ENCODE measurements at regions not wholly inside any gene's neighbourhood (a gene's known extent, or its start where the extent isn't known, plus 50 kb on each side); places are given as distances from the start of the nearest gene placed in this dataset.

DNA sequence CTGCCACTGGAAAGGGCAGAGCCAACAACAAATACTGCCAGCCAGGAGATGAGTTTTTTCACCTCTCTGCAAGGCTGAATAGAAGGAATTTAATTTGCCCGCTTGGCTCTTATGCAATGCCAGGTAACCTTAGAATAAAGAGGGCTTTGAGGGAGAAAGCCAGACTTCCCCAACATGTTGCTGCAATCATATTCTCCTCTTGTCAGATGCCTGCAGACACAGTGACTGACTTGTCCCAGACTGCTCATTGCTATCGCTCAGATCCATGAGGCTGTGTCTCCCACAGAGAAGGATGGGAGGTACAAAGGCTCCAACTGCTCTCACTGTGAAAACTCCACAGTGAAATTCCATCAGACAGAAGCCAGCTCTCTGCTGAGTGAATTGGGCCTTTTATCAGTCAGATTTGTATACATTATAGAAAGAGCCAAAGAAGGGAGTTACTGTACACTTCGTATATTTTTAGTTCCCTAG lies 517.0 kb upstream of the ID4 start:
- DNase-seq, result no peak
- H3K27ac Mint-ChIP-seq, result peak overlapping the region; percentile 76
- no peaks in the 10 kb centered on the region for H3K27me3 Mint-ChIP-seq (ENCODE audit: low read depth, poor library complexity)
- H3K4me3 Mint-ChIP-seq, result no peak overlapping the region
- no peaks in the 10 kb centered on the region for H3K9me3 Mint-ChIP-seq
- H3K4me1 Mint-ChIP-seq, result no peaks in the 10 kb centered on the region
- no peaks in the 10 kb centered on the region for H3K36me3 Mint-ChIP-seq (ENCODE audit: low read depth)
- TF ChIP-seq, protein P1, sequence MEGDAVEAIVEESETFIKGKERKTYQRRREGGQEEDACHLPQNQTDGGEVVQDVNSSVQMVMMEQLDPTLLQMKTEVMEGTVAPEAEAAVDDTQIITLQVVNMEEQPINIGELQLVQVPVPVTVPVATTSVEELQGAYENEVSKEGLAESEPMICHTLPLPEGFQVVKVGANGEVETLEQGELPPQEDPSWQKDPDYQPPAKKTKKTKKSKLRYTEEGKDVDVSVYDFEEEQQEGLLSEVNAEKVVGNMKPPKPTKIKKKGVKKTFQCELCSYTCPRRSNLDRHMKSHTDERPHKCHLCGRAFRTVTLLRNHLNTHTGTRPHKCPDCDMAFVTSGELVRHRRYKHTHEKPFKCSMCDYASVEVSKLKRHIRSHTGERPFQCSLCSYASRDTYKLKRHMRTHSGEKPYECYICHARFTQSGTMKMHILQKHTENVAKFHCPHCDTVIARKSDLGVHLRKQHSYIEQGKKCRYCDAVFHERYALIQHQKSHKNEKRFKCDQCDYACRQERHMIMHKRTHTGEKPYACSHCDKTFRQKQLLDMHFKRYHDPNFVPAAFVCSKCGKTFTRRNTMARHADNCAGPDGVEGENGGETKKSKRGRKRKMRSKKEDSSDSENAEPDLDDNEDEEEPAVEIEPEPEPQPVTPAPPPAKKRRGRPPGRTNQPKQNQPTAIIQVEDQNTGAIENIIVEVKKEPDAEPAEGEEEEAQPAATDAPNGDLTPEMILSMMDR (IDR thresholded peaks at IDR 0.05), result no peak

DNA sequence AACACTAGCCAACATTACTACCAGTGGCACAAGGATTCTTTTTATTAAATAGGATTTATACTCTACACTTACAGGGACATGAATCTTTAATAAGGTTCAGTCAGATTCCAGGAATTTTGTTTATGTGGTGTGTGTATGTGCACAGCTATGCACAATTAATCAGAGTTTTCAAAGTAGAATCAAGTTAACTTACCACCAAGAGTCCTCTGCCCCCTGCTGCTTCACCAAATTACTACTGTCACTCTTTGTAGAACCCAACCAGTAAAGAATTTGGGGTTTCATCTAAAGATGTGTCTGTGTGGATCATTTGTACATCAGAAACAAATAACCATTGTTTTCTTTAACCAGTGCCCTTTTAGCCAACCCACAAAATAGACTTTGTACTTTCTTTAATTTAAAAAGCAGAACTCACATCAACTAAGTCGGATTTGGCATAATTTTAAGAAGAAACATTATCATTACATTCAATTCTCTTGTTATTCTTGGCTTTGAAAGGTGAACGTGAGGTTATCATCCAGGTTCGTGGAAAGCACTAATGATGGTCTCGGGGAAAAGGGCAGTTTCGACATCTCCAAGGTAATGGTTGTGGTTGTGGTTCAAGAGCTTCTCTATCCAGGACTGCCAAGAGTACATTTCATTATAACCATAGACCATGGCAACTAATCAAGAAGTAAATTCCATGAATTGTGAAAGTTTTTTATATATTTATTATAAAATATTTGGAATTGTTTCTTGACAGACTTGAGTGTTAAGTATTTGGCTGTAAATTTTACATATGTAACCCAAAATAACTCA lies 514.3 kb upstream of the ID4 start:
- no peak for DNase-seq
- Mint-ChIP-seq H3K27ac (no peak overlapping the region), H3K9me3 (no peaks in the 10 kb centered on the region), H3K27me3 (ENCODE audit: low read depth, poor library complexity) (no peaks in the 10 kb centered on the region), H3K4me3 (no peak overlapping the region), H3K4me1 (peaks cover 19% of the 10 kb centered on the region), H3K36me3 (ENCODE audit: low read depth) (no peaks in the 10 kb centered on the region)
- TF ChIP-seq, protein P1 (IDR thresholded peaks at IDR 0.05), result no peak

GRCh38 chr6:19324376-19324775 lies 512.8 kb upstream of the ID4 start:
- Mint-ChIP-seq H3K36me3 (ENCODE audit: low read depth) (no peaks in the 10 kb centered on the region), H3K4me3 (no peak overlapping the region), H3K27me3 (ENCODE audit: low read depth, poor library complexity) (no peaks in the 10 kb centered on the region), H3K27ac (no peak overlapping the region), H3K9me3 (no peaks in the 10 kb centered on the region), H3K4me1 (peaks cover 30% of the 10 kb centered on the region)
- TF ChIP-seq, protein P1 (IDR thresholded peaks at IDR 0.05), result no peak
- no peak for DNase-seq

DNA sequence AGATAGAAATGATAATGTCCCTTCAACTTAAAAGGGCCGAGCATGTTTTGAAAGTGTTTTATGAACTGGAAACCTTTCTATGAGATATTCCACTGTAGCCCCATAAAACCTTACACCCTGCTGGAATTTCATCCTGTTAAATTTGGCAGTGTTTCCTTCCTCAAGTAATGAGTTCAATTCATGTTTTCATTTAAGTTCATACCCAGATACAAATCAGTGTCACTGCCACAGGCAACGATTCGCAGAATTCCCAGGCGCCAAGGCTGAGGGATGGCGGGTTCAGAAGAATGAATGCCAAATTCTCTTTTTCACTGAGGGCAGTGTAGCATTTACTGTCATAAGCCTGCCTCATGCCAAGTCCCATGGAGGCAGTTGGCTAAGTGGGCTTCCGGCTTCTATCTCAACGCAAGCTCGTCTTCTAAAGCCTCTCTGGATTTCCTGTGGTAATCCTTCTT lies 511.8 kb upstream of the ID4 start:
- H3K9me3 Mint-ChIP-seq, result no peaks in the 10 kb centered on the region
- no peak overlapping the region for H3K4me3 Mint-ChIP-seq
- no peaks in the 10 kb centered on the region for H3K36me3 Mint-ChIP-seq (ENCODE audit: low read depth)
- no peak for DNase-seq
- TF ChIP-seq, protein P1 (IDR thresholded peaks at IDR 0.05), result no peak
- H3K27me3 Mint-ChIP-seq (ENCODE audit: low read depth, poor library complexity), result no peaks in the 10 kb centered on the region
- peaks cover 30% of the 10 kb centered on the region for H3K4me1 Mint-ChIP-seq
- H3K27ac Mint-ChIP-seq, result no peak overlapping the region

- DNase-seq, result no peak
- H3K36me3 Mint-ChIP-seq (ENCODE audit: low read depth), result no peaks in the 10 kb centered on the region
- H3K4me3 Mint-ChIP-seq, result no peak overlapping the region
- TF ChIP-seq, protein P1 (IDR thresholded peaks at IDR 0.05), result no peak
- peak overlapping the region; percentile 70 for H3K27ac Mint-ChIP-seq
- no peaks in the 10 kb centered on the region for H3K9me3 Mint-ChIP-seq
- H3K27me3 Mint-ChIP-seq (ENCODE audit: low read depth, poor library complexity), result no peaks in the 10 kb centered on the region
- peaks cover 30% of the 10 kb centered on the region for H3K4me1 Mint-ChIP-seq
These were observed 509.9 kb upstream of the ID4 start for GRCh38 chr6:19327241-19327640.

DNA sequence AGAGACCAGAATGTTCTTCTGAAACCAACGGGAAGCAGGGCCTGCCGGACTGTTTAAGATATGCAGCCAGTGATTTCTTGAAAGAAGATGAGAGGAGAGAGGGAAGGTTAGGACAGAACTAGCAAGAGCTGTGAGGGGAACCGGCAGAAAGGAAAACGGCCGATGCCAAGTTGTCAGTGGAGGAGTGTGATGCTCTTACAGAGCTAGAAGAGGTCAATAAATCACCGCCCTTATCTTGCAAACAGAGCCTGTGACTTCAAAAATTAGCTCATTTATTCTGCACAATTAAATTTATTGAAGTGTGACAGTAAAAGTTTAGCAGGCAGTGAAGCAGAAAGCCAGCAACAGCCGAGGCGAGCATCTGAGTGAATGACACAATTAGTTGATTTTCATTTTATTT lies 509.5 kb upstream of the ID4 start:
- Mint-ChIP-seq H3K27me3 (ENCODE audit: low read depth, poor library complexity) (no peaks in the 10 kb centered on the region), H3K36me3 (ENCODE audit: low read depth) (no peaks in the 10 kb centered on the region), H3K9me3 (no peaks in the 10 kb centered on the region), H3K27ac (peak overlapping the region; percentile 70), H3K4me1 (peaks cover 30% of the 10 kb centered on the region), H3K4me3 (no peak overlapping the region)
- DNase-seq, result peak; percentile 14
- TF ChIP-seq, protein P1 (IDR thresholded peaks at IDR 0.05), result no peak

All from nephron progenitor cell (in vitro differentiated cells).